ENCODE measurements at regions not wholly inside any gene's neighbourhood (a gene's known extent, or its start where the extent isn't known, plus 50 kb on each side); places are given as distances from the start of the nearest gene placed in this dataset.

DNA sequence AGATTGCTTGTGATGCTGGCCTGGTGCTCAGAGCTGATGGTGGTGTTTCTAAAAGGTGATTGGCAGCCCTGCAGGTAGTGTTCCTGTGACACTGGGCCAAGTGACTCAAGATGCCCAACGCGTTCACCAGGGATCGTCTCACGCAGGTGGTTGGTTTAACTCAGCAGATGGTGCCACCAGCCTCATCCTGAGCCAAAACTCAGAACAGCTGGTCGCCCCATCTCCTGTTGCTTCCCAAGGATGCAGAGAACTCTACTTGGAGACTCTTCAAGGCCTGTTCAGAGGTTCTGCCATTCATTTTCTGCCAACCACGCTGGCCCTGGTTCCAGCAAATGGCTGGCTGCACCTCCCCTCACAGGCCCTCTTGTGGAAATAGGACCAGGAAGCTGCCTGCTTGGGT is 394.4 kb downstream of the CDH26 start:
- TF ChIP-seq POLR2AphosphoS5 (IDR thresholded peaks at IDR 0.05; ENCODE audit: low read depth, low read length) (no peak), POLR2A (IDR thresholded peaks at IDR 0.05; ENCODE audit: low read depth, low read length) (no peak), SPI1 (IDR thresholded peaks at IDR 0.05; ENCODE audit: low read depth, low read length) (no peak), TAF1 (IDR thresholded peaks at IDR 0.05; ENCODE audit: low read depth, low read length) (no peak), PAX5 (IDR thresholded peaks at IDR 0.05; ENCODE audit: insufficient read depth, low read length, severe bottlenecking) (no peak)

All from GM12891 (cell line).